Renal cortical epithelial cell (primary cell): ENCODE measurements at regions not wholly inside any gene's neighbourhood (a gene's known extent, or its start where the extent isn't known, plus 50 kb on each side); places are given as distances from the start of the nearest gene placed in this dataset.

ENCODE experiments used
- DNase-seq: peaks from one replicate; pipeline ENCODE4 v3.0.0-alpha.2; 2011; ENCODE audit warnings: low read depth

GRCh38 chr4:3705236-3705987 lies 60.8 kb upstream of the ADRA2C start:
- DNase-seq, result no peak

GRCh38 chr4:3704669-3705068 lies 61.5 kb upstream of the ADRA2C start:
- no peak for DNase-seq

- no peak for DNase-seq
These were observed 62.3 kb upstream of the ADRA2C start for GRCh38 chr4:3703677-3704521.

- no peak for DNase-seq
These were observed 62.9 kb upstream of the ADRA2C start for GRCh38 chr4:3703343-3703676.

- DNase-seq, result no peak
These were observed 63.5 kb upstream of the ADRA2C start for GRCh38 chr4:3702561-3703221.

DNA sequence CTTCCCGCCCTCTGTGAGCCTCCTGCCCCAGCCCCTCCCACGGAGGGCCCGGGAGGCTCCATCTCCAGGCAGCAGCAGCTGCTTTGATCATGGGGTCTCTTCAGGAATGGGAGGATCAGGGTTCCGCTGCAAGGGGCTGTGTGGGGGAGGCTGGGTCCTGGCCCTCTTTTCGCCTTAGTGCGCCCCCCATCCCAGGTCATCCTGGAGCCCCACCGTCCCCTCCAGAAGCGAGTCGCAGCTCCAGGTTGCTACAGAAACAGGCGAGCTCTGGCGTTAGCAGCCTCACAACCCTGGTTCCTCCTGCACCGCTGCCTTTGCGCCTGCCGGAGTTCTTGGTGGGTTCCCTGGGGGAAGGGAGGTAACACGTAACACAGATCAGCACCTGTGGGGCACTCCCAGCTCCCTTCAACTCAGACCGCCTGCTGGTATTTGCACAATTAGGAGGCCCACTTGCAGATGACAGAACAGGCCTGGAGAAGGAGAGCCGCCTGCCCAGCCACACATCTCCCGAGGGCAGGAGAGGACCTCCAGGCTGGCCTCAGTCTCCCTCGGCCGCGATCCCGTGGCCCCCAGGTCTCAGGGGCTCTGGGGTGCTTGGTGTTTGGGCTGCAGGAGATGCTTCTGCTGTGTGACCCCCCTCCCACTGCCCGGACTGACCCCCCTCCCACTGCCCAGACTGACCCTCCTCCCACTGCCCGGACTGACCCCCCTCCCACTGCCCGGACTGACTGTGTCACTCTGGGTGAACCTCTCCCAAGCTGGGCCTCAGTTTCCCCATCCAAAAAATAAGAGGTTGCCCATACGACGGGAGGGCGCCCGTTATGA lies 64.2 kb upstream of the ADRA2C start:
- DNase-seq, result no peak

DNA sequence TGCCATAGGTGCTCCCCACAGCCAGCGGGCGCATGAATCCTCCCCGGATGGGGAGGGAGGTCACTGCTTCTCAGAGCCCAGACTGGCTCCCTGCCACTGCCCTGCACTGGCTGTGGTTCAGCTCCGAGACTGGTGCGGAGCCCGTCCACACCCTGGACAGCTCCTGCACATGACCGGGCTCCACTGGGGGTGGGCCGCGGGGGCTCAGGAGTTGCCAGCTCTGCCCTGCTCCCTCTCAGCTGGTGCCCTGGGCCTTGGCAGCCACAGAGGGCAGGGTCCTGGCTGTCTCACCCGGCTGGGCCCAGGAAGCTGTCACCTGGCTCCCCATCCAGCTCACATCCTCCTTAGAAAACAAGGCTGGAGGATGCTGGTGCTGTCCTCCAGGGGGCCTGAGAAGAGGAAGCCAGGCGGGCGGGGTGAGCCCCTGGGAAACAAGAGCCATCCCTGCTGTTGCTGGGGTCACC lies 64.9 kb upstream of the ADRA2C start:
- no peak for DNase-seq

GRCh38 chr4:3700736-3701135 lies 65.4 kb upstream of the ADRA2C start:
- DNase-seq, result no peak

DNA sequence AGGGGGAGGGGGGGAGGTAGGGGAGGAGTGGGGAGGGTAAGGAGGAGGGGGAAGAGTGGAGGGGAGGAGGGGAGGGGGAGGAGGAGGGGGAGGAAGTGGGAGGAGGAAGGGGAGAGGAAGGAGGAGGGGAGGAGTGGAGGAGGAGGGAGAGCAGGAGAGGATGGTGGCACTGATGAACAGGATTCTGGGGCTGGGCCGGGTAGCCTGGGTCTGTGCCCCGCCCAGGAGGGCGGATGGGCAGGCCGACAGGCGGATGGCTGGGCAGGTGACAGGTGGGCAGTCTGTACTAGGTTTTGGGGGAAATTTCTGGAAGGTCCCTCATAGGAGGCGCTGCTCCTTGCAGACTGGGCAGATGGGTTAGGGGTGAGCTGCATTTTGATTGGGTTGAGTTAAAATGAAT lies 66.0 kb upstream of the ADRA2C start:
- DNase-seq, result no peak

DNA sequence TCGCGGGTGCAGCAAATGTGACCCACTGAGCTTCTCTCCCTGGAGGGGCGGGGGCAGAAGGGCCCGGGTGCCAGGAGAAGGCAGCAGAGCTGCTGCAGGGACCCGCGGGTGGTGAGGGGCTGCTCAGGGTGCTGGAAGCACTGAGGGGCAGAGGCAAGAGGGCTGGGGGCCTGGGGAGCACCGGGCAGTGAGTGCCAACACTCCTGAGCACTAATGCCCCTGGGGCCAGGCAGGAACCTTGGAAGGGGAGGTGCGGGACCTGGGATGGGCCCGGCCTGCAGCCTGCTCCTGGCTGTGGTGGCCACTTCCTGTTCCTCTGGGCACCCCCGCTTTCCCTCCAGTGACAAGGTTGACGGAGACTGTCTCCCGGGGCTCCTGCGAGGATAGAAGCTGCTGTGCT lies 66.5 kb upstream of the ADRA2C start:
- DNase-seq, result no peak

- no peak for DNase-seq
These were observed 66.9 kb upstream of the ADRA2C start for GRCh38 chr4:3699261-3699660.

DNA sequence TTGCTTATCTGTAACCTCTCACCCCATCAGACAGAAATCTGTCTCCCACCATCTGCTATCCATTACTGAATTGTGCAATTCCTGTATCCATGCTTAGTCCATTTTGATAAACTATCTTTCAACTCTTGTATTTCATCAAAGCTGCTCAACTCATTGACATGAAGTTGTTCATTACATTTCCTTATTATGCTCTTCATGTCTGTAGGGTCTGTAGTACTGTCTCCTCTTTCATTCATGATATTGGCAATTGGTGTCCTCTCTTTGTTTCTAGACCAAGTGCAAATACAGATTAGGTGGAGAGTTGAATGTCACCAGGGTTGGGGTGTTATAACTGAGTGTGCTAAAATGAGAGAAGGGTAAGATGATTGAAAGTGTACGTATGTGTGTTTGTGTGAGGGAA lies 69.2 kb upstream of the ADRA2C start:
- DNase-seq, result no peak

GRCh38 chr4:3690551-3691152 lies 75.5 kb upstream of the ADRA2C start:
- DNase-seq, result no peak

DNA sequence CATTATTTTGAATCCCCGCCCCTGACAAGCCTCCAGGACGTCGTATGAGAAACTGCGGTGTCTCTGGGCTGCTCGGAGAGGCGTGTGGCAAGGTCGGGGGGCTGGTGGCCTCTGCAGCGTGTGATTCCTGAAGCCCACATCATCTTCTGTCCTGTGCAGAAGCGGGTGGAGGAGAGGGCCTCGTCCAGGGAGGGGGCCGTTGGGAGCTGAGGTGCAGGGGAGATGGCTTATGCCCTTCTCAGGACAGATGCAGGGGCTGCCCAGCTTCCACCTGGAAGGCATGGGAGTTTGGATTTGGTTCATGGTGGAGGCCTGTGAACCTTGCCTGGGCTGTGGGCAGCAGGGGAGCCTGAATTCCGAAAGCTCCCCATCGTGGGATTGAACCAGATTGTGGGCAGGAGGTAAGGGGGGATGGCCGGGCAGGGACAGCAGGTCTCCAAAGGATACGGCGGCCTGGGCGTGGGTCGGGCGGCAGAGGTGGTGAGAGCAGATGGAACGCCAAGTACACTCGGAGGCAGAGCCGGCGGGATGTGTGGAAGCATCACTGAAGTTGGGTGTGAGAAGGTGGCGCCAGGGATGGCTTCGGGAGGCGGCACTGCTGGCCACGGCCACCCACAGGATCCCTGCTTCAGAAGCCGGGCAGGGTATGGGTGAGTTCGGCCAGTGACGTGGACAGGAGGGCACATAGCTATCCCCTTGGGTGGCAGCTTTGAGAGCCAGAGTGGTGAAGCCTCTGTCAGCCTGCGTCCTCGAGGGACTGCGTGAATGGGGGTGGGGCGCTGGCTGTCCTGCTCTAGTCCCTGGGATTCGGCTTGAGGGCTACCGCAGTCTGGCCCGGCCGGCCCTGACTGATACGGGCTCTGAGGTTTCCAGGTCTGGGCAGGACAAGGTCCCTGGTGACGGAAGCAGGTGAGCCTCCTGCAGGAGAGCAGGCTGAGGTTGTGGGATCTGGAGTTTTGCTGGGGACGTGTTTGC lies 76.3 kb upstream of the ADRA2C start:
- no peak for DNase-seq

GRCh38 chr4:3689006-3689405 lies 77.2 kb upstream of the ADRA2C start:
- DNase-seq, result no peak

- DNase-seq, result no peak
These were observed 77.9 kb upstream of the ADRA2C start for GRCh38 chr4:3688018-3688998.

DNA sequence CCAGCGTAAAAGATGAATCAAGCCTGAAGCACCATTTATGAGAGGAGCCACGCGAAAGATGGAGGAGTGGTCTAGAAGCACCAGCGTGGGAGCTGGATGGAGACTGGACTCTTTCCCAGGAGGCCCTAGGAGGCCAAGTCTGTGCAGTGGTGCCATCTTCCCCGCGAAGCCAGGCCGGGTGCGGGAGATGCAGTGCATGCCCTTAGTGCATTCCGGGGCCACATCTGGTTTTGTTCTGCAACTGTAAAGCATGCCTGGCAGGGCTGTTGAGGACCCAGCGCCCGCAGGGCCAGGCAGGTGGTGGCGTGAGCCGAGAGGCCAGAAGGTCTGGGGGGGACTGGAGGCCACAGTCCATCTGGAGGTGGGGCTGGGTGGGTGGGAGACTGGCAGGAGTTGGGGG lies 78.6 kb upstream of the ADRA2C start:
- no peak for DNase-seq

DNA sequence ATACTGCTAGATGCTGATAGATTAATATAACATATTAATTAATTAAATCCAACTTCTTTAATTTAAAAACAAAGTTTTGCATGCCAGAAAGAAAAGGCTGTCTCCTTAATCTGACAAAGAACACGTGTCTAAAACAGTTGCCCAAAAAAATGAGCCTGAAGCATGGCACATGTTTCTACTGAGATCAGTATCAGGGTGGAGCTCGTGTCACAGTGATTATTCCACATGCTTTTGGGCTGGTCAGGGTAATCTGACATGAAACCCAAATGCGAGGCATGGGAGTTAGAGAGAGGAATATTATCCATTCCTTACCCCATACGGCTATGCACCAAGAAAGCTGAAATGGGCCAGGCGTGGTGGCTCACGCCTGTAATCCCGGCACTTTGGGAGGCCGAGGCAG lies 79.4 kb upstream of the ADRA2C start:
- DNase-seq, result no peak

- DNase-seq, result no peak
These were observed 81.0 kb upstream of the ADRA2C start for GRCh38 chr4:3685081-3685645.
